Large intestine (tissue), 3 donors: ENCODE measurements at regions not wholly inside any gene's neighbourhood (a gene's known extent, or its start where the extent isn't known, plus 50 kb on each side); places are given as distances from the start of the nearest gene placed in this dataset.
"Not testable (repeated sequence)": the region's sequence is repeated elsewhere in the genome, so short reads cannot be mapped to it uniquely, and the experiment has no call there.

Source experiments
- DNase-seq, 2 donors: peaks; one replicate each; pipeline versions ENCODE4 v3.0.0 to v3.0.0-alpha.2; 2013
- H3K27ac ChIP-seq: one replicate; pipeline ENCODE4 v1.5.1; 2013; ENCODE audit warnings: low read length
- H3K27me3 ChIP-seq: 2 replicates; pipeline ENCODE4 v1.6.1; 2013; ENCODE audit warnings: low read length; ENCODE audit not compliant: control insufficient read depth, insufficient read depth
- H3K36me3 ChIP-seq: 2 replicates; pipeline ENCODE4 v1.6.1; 2013; ENCODE audit warnings: low read length; ENCODE audit not compliant: control insufficient read depth, insufficient read depth
- H3K4me1 ChIP-seq: one replicate; pipeline ENCODE4 v1.6.1; 2013; ENCODE audit warnings: low read length; ENCODE audit not compliant: control insufficient read depth, insufficient read depth
- H3K4me3 ChIP-seq: one replicate; pipeline ENCODE4 v1.5.1; 2013; ENCODE audit warnings: low read length
- H3K9me3 ChIP-seq: one replicate; pipeline ENCODE4 v1.6.1; 2013; ENCODE audit warnings: mild to moderate bottlenecking, low read depth, low read length, moderate library complexity; ENCODE audit not compliant: control insufficient read depth
- WGBS: methylation state at CpG from one replicate; pipeline ENCODE4 v1.1.5; 2013; ENCODE audit warnings: low lambda C conversion rate; ENCODE audit not compliant: insufficient coverage; 5-methylcytosine and 5-hydroxymethylcytosine counted together

- H3K36me3 ChIP-seq, DNase-seq, H3K27ac ChIP-seq, H3K4me1 ChIP-seq, H3K4me3 ChIP-seq, H3K27me3 ChIP-seq, H3K9me3 ChIP-seq: not testable (repeated sequence)
- WGBS, result no CpG with 5 or more reads among the region's 4 CpGs
These were observed 542.9 kb upstream of the CHD1 start for GRCh38 chr5:99471726-99472125.

DNA sequence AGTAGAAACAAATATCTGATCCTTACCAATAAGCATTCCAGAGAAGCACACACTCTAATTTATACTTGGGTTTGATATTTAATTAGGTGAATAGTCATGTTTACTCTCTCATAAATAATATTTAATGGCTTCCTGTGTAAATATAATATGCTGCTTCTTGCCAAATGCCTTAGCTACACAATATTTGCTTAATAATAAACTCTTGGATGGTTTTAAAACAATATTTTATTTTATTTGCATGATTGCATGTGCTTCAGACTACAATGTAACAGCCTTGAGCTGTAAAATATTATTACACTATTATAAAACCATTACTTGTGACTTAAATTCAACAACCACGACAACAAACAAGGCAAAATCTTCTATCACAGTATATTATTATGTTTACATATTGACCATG lies 542.4 kb upstream of the CHD1 start:
- H3K27me3 ChIP-seq, H3K36me3 ChIP-seq, H3K4me1 ChIP-seq, H3K4me3 ChIP-seq, H3K9me3 ChIP-seq, DNase-seq, H3K27ac ChIP-seq: not testable (repeated sequence)
- WGBS, result no CpG with 5 or more reads among the region's 1 CpG

- not testable (repeated sequence) for H3K4me3 ChIP-seq, H3K27ac ChIP-seq, H3K4me1 ChIP-seq, H3K9me3 ChIP-seq, H3K36me3 ChIP-seq, H3K27me3 ChIP-seq, DNase-seq
- WGBS, result no CpG with 5 or more reads among the region's 3 CpGs
These were observed 541.8 kb upstream of the CHD1 start for GRCh38 chr5:99470636-99471035.

DNA sequence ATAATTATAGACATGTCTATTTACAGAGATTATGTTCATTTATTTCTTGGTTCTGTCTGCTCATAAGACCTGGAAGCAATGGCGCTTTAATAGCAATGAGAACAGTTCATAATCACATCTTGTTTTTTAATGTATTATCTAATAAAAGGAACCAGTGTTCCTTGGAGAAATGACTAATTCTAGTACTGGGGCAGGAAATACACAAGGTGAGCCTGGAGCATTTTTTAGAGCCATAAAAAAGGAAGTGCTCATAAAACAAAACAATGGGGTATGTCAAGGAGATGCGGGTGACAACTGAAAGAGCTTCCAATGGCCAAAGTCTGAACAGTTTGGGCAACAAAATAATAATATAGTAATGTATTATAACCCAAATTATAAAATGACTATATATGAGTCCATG lies 531.9 kb upstream of the CHD1 start:
- H3K4me1 ChIP-seq, result no peaks in the 10 kb centered on the region
- no peak overlapping the region for H3K4me3 ChIP-seq
- no peak overlapping the region for H3K27ac ChIP-seq
- H3K9me3 ChIP-seq, result no peaks in the 10 kb centered on the region
- no peaks in the 10 kb centered on the region for H3K36me3 ChIP-seq
- no peaks in the 10 kb centered on the region for H3K27me3 ChIP-seq
- DNase-seq, result no peak
- 100% methylated on average over 1 of the region's 2 CpGs for WGBS

DNA sequence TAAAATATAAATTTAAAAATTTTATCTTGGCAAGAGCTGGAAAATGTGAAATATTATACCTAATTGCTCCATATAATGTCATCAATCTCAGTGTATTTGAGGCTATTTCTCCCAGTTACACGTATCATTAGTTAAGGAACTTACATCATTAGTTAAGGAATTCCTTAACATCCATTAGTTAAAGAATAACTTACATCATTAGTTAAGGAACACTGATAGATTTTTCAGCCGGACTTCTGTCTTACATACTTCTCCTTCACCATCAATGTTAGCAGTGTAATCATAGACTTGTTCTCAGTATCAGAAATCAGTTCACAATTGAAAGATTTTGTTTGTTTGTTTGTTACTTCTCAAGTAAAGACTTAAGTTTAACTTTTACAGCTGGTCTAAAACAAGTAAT lies 524.4 kb upstream of the CHD1 start:
- 60% methylated on average over 2 of the region's 2 CpGs for WGBS
- no peak overlapping the region for H3K4me3 ChIP-seq
- H3K4me1 ChIP-seq, result no peaks in the 10 kb centered on the region
- no peaks in the 10 kb centered on the region for H3K9me3 ChIP-seq
- H3K27ac ChIP-seq, result no peak overlapping the region
- no peaks in the 10 kb centered on the region for H3K36me3 ChIP-seq
- no peaks in the 10 kb centered on the region for H3K27me3 ChIP-seq
- no peak for DNase-seq

DNA sequence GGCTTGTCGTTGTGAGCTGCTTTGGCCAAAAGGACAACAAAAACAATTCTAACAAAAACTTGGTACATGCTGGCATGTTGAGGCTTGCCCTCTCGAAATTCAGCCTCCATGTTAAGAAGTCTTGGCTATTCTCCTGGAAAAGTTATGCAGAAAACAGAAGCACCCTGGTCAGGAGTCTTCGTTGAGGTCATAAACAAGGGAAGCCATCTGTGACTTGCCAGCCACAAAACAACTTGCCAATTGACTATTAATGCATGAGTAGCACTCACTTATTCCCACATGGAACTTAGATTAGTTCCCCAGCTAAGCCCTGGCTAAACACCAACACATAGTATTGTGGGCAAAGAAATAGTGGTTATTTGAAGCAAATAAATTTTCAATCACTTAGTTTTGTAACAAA lies 521.0 kb upstream of the CHD1 start:
- H3K27ac ChIP-seq, result no peak overlapping the region
- no peaks in the 10 kb centered on the region for H3K36me3 ChIP-seq
- no peak for DNase-seq
- no peak overlapping the region for H3K4me3 ChIP-seq
- H3K9me3 ChIP-seq, result no peaks in the 10 kb centered on the region
- H3K4me1 ChIP-seq, result no peaks in the 10 kb centered on the region
- 100% methylated on average over 1 of the region's 3 CpGs for WGBS
- H3K27me3 ChIP-seq, result no peaks in the 10 kb centered on the region

- H3K9me3 ChIP-seq, result no peaks in the 10 kb centered on the region
- H3K27ac ChIP-seq, result no peak overlapping the region
- no peak overlapping the region for H3K4me3 ChIP-seq
- WGBS, result no CpG with 5 or more reads among the region's 1 CpG
- no peaks in the 10 kb centered on the region for H3K36me3 ChIP-seq
- no peak for DNase-seq
- H3K4me1 ChIP-seq, result no peaks in the 10 kb centered on the region
- no peaks in the 10 kb centered on the region for H3K27me3 ChIP-seq
These were observed 517.0 kb upstream of the CHD1 start for GRCh38 chr5:99445805-99446204.

- H3K4me1 ChIP-seq, result no peaks in the 10 kb centered on the region
- no peaks in the 10 kb centered on the region for H3K27me3 ChIP-seq
- no peak for DNase-seq
- no peaks in the 10 kb centered on the region for H3K9me3 ChIP-seq
- H3K4me3 ChIP-seq, result no peak overlapping the region
- no peak overlapping the region for H3K27ac ChIP-seq
- no peaks in the 10 kb centered on the region for H3K36me3 ChIP-seq
- WGBS, result no CpG with 5 or more reads among the region's 3 CpGs
These were observed 512.4 kb upstream of the CHD1 start for GRCh38 chr5:99441235-99441634.

GRCh38 chr5:99438619-99439018 lies 509.8 kb upstream of the CHD1 start:
- no peaks in the 10 kb centered on the region for H3K27me3 ChIP-seq
- no peak overlapping the region for H3K27ac ChIP-seq
- no peaks in the 10 kb centered on the region for H3K9me3 ChIP-seq
- H3K36me3 ChIP-seq, result no peaks in the 10 kb centered on the region
- no peak for DNase-seq
- H3K4me3 ChIP-seq, result no peak overlapping the region
- H3K4me1 ChIP-seq, result no peaks in the 10 kb centered on the region
- 27% methylated on average over 4 of the region's 7 CpGs for WGBS

- no peaks in the 10 kb centered on the region for H3K9me3 ChIP-seq
- H3K27me3 ChIP-seq, result no peaks in the 10 kb centered on the region
- H3K27ac ChIP-seq, result no peak overlapping the region
These were observed 509.2 kb upstream of the CHD1 start for GRCh38 chr5:99437986-99438385.

GRCh38 chr5:99423396-99423795 lies 494.6 kb upstream of the CHD1 start:
- H3K4me3 ChIP-seq, H3K27me3 ChIP-seq, H3K9me3 ChIP-seq, DNase-seq, H3K36me3 ChIP-seq, H3K27ac ChIP-seq, H3K4me1 ChIP-seq: not testable (repeated sequence)
- whole genome bisulfite sequencing, result no CpG with 5 or more reads among the region's 3 CpGs

More at GRCh38 chr5:99437986-99438385, 509.2 kb upstream of the CHD1 start:
- no peaks in the 10 kb centered on the region for H3K4me1 ChIP-seq
- H3K4me3 ChIP-seq, result no peak overlapping the region
- H3K36me3 ChIP-seq, result no peaks in the 10 kb centered on the region
- no peak for DNase-seq
